ENCODE measurements at regions not wholly inside any gene's neighbourhood (a gene's known extent, or its start where the extent isn't known, plus 50 kb on each side); places are given as distances from the start of the nearest gene placed in this dataset.

GRCh38 chr11:116648247-116649174 lies 124.3 kb downstream of the BUD13 start:
- no peak for TF ChIP-seq CHD2 (IDR thresholded peaks at IDR 0.05; ENCODE audit: low read length, partially characterized antibody)
- no peak for TF ChIP-seq EP300 (IDR thresholded peaks at IDR 0.05; ENCODE audit: borderline replicate concordance in 1 of 2, low read depth in 1 of 2, low read length in 1 of 2)
- TF ChIP-seq MAX (IDR thresholded peaks at IDR 0.05; ENCODE audit: low read depth), result no peak
- TF ChIP-seq POLR2AphosphoS5 (IDR thresholded peaks at IDR 0.05; ENCODE audit: low read depth, low read length), result no peak
- no peak for TF ChIP-seq RXRA (IDR thresholded peaks at IDR 0.05; ENCODE audit: borderline replicate concordance, low read depth)
- no peak for TF ChIP-seq TEAD4 (IDR thresholded peaks at IDR 0.05; ENCODE audit: borderline replicate concordance, insufficient read depth)
- H3K9me3 ChIP-seq, result no peaks in the 10 kb centered on the region
- no peak overlapping the region for H2AFZ ChIP-seq (ENCODE audit: low read depth)
- no peaks in the 10 kb centered on the region for H3K36me3 ChIP-seq (replicated peaks in 1 of 2; ENCODE audit: control insufficient read depth in 1 of 2, insufficient read depth in 2 of 2, low read length in 1 of 2)
- no peak overlapping the region for H3K4me2 ChIP-seq
- H3F3A ChIP-seq (replicated peaks; ENCODE audit: insufficient read depth), result no peaks in the 10 kb centered on the region
- no CpG with 5 or more reads among the region's 2 CpGs for WGBS (ENCODE audit: low lambda C conversion rate)
- H3K79me2 ChIP-seq (ENCODE audit: insufficient read depth), result no peaks in the 10 kb centered on the region
- no peaks in the 10 kb centered on the region; the same call in 1 of the 2 replicates for H3K27me3 ChIP-seq (ENCODE audit: insufficient read depth)
- no peak for DNase-seq
- H3K4me1 ChIP-seq (ENCODE audit: control insufficient read depth in 1 of 2, insufficient read depth in 2 of 2, low read depth in 1 of 2, low read length in 1 of 2), result peaks cover 0 to 8% of the 10 kb centered on the region in 2 experiments; a peak in 1 of 4 replicates
- H3K27ac ChIP-seq (ENCODE audit: low read depth in 2 of 2, low read length in 1 of 2), result no peak overlapping the region
- ChIA-PET POLR2A (interaction anchor here (1.3 kb wide), 1 partner anchor 142 kb away, joined by 3 read pairs; no protein-coding TSS in a partner anchor), CTCF (interaction anchor here (0.8 to 1.5 kb wide), 2 partner anchors 43 to 137 kb away, joined by 3 to 8 read pairs; no protein-coding TSS in a partner anchor)
- H3K9ac ChIP-seq, result no peak overlapping the region
- no peak overlapping the region for H3K4me3 ChIP-seq (ENCODE audit: low read depth in 2 of 2, low read length in 1 of 2)
- H3K9me2 ChIP-seq, result no peaks in the 10 kb centered on the region
- H4K20me1 ChIP-seq (ENCODE audit: insufficient read depth), result no peaks in the 10 kb centered on the region

GRCh38 chr11:116647305-116648080 lies 125.3 kb downstream of the BUD13 start:
- Histone ChIP-seq H3K79me2 (ENCODE audit: insufficient read depth) (no peaks in the 10 kb centered on the region), H4K20me1 (ENCODE audit: insufficient read depth) (no peaks in the 10 kb centered on the region), H3F3A (replicated peaks; ENCODE audit: insufficient read depth) (no peaks in the 10 kb centered on the region), H3K4me1 (ENCODE audit: control insufficient read depth in 1 of 2, insufficient read depth in 2 of 2, low read depth in 1 of 2, low read length in 1 of 2) (peaks cover 0 to 11% of the 10 kb centered on the region in 2 experiments; a peak in 1 of 4 replicates), H3K9me3 (no peaks in the 10 kb centered on the region), H3K9me2 (no peaks in the 10 kb centered on the region), H3K4me3 (ENCODE audit: low read depth in 2 of 2, low read length in 1 of 2) (no peak overlapping the region), H3K4me2 (no peak overlapping the region), H3K27ac (ENCODE audit: low read depth in 2 of 2, low read length in 1 of 2) (no peak overlapping the region), H2AFZ (ENCODE audit: low read depth) (no peak overlapping the region), H3K36me3 (replicated peaks in 1 of 2; ENCODE audit: control insufficient read depth in 1 of 2, insufficient read depth in 2 of 2, low read length in 1 of 2) (no peaks in the 10 kb centered on the region), H3K9ac (no peak overlapping the region), H3K27me3 (ENCODE audit: insufficient read depth) (no peaks in the 10 kb centered on the region; the same call in 1 of the 2 replicates)
- CTCF ChIA-PET, result interaction anchor here (1.5 kb wide), 1 partner anchor 44 kb away, joined by 8 read pairs; no protein-coding TSS in a partner anchor
- no peak for TF ChIP-seq RCOR1 (IDR thresholded peaks at IDR 0.05; ENCODE audit: low read length)
- no peak for TF ChIP-seq NRF1 (IDR thresholded peaks at IDR 0.05; ENCODE audit: low read depth, low read length)
- TF ChIP-seq CTCF (IDR thresholded peaks at IDR 0.05), result no peak
- no peak for TF ChIP-seq SIN3A (IDR thresholded peaks at IDR 0.05; ENCODE audit: borderline replicate concordance, low read depth, low read length)
- TF ChIP-seq POLR2AphosphoS5 (IDR thresholded peaks at IDR 0.05; ENCODE audit: low read depth, low read length), result no peak
- TF ChIP-seq GATA2 (CRISPR knock-in tag; IDR thresholded peaks at IDR 0.05), result no peak
- no peak for TF ChIP-seq RXRA (IDR thresholded peaks at IDR 0.05; ENCODE audit: borderline replicate concordance, low read depth)
- 45% methylated on average over 6 of the region's 7 CpGs for WGBS (ENCODE audit: low lambda C conversion rate)
- DNase-seq, result no peak
- POLR2A ChIA-PET, result no interaction called here

All from SK-N-SH (cell line).